Smooth muscle cell of the brain vasculature (primary cell): ENCODE measurements at regions not wholly inside any gene's neighbourhood (a gene's known extent, or its start where the extent isn't known, plus 50 kb on each side); places are given as distances from the start of the nearest gene placed in this dataset.

Source experiments
- DNase-seq: peaks from one replicate; pipeline ENCODE4 v3.0.0-alpha.2; 2012; ENCODE audit warnings: low read depth, low spot score

DNA sequence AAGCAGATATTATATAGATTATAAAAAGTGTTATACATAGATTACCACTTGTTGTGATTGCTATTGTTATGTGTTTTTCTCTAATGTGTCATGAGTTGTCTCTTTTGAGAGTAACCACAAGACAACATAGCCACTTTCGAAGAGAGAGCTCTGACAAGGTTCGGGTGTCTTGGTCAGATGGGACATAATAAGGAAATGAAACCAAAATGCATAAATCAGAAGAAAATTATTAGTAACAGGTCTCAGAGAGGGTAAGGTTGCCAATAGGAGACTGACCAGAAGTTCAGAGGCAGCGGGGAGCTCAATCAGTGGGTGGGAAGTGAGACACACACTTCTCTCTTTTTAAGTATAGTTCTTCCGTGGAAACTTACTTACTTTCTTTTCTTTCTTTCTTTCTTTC, 639.2 kb upstream of the POT1 start:
- DNase-seq, result no peak

DNA sequence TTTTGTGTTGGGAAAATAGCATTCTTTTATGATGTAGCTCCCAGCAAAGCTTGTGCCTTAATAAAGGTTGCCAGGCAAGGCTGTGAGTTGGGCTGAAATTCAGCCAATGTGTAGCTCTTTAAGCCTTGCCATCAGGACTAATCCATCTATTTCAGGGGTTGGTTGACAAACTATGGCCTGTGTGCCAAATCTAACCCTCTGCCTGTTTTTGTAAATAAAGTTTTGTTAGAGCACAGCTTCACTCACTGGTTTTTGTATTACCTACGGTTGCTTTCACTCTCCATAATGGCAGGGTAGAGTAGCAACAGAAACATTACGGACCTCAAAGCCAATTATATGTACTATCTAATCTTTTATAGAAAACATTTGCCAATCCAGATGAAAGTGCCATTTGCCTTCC, 638.1 kb upstream of the POT1 start:
- DNase-seq, result no peak

DNA sequence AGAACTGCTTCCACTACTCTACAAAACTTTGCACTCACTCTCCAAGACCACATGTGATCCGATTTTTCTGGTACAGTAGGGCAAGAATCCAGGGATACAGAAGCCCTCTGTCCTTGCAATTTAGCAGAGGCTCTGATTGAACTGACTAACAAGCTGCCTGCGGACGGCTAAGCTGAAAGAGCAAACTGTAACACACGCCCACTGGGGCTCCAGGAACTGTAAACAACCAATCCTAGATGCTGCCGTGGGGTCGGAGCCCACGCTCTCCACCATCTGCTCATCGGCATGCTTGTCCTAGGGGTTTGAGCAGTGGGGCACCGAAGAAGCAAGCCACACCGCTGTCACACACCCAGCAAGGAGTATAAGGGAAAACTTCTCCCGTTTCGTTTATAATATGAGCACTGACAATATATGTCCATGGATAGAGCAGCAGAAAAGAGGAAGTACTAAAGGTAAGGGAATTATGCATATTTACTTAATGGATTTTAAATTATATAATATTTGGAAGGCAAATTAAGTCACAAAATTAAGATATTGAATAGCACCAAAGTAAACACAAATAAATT, 634.4 kb upstream of the POT1 start:
- DNase-seq, result no peak

DNA sequence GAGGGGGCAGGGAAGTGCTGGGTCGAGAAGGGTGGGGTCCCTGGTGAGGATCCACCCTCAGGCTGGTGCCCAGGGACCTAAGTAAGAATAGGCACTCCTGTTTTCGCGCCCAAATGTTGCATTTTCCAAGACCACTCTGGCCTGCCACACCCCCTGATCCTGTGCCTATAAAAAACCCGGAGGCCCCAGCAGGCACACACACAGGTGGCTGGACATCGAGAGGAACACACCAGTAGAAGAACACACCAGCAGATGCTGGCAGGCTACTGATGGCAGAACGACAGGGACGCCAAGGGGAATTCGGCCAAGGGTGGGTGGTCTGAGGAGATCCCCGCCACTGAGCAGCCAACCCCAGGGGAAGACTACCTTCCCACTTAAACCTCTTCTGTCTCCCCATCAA, 633.9 kb upstream of the POT1 start:
- DNase-seq, result no peak

DNA sequence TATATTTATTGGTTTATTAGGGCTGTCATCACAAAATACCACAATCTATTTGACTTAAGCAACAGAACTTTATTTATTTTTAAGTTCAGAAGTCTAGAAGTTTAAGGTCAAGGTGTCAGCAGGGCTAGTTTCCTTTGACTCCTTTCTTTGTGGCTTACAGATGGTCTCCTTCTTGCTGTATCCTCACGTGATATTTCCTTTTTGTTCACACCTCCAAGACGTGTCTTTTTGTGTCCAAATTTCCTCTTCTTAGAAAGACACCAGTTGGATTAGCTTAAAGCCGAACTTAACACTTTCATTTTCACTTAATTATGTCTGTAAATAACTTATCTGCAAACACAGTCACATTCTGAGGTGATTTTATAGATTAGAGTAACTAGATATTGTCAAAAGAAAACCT, 631.4 kb upstream of the POT1 start:
- DNase-seq, result no peak

DNA sequence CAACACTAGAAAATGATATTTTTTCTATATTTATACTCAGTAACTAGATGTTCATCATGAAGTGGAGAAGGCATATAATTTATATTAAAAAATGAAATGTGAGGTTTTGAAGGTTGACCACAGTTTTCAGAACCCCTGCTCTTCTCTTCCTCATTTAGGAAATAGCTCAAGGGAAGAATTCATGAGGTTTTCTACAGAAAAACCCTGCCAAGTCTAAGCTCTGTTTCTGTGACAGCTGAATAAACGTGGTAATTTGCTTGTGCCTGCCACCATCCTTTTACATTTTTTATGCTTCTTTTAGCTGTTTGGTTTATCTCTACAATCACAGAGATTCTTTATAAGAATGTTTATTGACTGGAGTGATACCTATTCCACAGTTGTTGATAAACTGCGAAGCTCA, 630.3 kb upstream of the POT1 start:
- no peak for DNase-seq

DNA sequence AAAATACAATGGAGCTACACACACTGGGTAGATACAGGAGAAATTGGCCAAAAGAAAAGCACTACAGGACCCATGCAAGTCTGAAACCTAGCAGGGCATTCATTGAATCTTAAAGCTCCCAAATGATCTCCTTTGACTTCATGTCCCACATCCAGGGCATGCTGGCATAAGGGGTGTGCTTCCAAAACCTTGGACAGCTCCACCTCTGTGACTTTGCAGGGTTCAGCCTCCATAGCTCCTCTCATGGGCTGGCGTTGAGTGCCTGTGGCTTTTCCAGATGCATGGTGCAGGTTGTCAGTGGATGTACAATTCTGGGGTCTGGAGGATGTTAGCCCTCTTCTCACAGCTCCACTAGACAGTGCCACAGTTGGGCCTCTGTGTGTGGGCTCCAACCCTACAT, 626.3 kb upstream of the POT1 start:
- no peak for DNase-seq

DNA sequence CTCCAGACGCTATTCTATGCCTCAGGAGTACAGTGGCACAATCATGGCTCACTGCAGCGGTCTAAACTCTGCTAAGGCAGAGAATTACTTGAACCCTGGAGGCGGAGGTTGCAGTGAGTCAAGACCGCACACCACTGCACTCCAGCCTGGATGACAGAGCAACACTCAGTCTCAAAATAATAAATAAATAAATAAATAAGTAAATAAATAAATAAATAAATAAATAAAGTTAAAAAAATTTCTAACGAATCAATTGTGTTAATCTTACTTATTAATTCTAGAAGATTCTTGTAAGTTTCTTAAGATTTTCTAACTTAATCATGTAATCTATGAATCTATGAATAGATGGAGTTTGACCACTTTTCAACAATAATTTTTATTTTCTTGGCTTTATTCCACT, 621.4 kb upstream of the POT1 start:
- DNase-seq, result no peak

DNA sequence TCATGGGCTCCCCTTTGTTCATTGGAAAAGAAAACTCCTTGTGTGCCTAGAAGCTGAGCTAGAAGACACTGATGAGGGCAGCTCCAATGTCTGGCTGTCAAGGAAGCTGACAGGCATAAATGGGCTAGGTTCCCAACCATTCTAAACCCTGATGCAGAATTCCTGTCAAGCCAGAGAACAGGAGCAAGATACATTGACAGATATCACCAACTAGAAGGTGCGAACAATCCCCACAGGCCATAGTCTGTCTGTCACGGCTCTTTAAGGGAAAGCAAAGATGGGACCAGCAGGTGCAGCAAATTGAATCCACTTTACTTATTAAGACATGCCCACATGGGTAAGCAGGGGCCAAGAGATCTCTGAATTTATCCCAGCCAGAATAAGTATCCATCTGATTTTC, 617.9 kb upstream of the POT1 start:
- DNase-seq, result no peak

DNA sequence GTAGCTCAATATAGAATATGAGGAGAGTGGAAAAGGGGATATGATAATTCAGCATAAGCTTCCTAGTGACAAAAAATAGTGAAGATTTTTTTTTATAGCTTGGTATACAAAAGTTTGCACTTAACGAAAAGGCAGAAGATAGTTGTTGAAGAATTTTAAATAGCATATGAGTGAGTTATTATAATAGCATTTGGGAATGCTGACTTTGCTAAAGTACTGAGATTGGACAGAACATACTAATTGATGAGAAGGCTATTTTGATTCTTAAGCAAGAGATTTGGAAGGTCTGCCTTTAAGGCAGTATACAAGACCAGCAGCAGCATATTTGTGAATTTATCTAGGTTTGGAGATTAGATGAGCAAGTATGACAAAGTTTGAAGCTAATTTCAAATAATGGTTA, 600.9 kb upstream of the POT1 start:
- no peak for DNase-seq

DNA sequence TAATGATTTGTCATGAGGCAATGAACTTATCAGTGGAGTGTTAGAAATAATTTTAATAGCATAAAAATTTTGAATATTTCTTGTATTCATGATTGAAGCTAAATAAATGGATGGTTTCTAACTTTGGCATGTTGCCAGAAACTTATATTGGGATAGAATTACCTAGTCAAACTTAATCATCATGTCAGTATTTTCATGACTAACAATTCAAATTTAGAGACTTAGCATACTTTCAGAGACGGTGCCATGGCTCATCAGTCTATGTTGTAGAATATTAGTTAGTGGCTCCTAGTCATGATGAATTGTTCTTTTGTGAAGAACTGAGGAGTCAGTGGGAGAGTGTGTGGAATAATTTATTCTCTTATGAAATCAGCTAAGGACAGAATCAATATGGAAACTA, 599.6 kb upstream of the POT1 start:
- DNase-seq, result no peak

DNA sequence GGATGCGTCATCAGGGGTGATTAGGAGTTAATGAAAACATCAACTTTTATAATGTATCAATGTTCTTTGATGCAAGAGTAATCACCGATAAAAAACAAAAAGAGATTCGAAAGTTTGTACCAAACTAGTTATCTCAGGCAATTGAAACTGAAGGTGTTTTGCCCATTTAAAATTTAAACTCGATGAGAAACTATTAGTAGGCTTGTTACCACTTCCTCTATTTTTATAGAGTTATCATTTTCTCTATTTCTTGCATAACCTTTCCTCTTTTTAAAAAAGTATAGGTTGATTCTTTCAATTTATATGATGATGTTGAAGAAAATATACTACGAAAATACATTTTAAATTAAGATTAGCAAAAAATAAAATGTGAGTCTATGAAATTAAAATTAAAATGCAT, 597.3 kb upstream of the POT1 start:
- DNase-seq, result no peak

DNA sequence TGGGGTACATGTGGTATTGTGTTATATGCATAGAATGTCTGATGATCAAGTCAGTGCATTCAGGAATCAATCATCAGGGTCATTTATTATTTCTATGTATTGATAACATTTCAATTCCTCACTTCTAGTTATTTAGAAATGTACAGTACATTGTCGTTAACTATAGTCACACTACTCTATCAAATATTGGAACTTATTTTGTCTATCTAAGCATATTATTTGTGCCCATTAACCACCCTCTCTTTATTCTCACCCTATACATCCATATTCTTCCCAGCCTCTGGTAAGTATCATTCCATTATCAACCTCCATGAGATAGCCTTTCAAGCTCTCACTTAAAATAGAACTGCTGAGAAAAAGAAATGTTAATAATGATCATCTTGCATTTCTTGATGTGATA, 596.5 kb upstream of the POT1 start:
- no peak for DNase-seq

DNA sequence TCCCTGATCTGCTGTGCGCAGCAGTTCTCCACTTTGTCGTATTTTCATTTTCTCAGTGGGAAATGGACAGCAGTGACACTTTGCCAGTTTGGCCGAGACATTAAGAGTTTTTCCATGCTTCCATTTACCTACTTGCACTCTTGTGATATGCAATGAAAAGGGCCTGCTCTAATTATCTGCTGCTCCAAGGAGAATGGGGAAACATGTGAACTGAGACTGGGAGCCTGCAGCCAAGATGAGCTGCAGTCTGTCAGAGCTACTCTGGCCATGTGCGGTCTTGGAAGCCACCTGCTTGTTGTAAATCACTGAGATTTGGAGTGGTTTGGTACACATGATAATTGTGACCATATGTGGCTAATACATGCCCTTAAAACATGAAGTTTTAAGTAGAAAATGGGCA, 586.6 kb upstream of the POT1 start:
- no peak for DNase-seq

DNA sequence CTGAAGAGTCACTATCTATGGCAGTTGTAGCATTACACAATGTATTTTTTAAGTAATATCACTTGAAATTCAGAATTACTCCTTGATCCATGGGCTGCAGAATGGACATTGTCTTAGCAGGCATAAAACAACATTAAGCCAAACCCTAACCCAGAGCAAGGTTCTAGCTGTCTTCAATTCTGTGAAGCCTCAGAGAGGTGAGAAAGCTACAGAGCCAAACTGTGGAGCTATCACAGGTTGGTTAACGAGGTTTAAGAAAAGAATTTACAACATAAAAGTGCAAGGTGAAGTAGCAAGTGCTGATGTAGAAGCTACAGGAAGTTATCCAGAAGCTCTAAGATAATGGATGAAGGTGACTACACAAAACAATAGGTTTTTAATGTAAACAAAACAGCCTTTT, 582.7 kb upstream of the POT1 start:
- no peak for DNase-seq

DNA sequence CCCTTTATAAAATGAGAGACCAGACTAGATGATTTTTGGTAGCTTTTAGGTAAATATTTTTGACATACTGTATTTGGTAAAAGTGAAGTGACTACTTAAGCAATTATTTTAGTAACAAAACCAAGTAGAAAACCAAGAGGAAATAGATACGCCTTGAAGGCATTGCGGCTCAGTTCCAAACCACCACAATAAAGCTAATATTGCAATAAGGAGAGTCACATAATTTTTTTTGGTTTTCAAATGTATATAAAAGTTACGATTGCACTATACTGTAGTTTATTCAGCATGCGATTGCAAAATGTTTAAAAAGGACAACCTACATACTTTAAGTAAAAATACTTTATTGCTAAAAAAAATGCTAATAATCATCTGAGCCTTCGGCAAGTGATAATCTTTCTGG, 581.7 kb upstream of the POT1 start:
- DNase-seq, result no peak

DNA sequence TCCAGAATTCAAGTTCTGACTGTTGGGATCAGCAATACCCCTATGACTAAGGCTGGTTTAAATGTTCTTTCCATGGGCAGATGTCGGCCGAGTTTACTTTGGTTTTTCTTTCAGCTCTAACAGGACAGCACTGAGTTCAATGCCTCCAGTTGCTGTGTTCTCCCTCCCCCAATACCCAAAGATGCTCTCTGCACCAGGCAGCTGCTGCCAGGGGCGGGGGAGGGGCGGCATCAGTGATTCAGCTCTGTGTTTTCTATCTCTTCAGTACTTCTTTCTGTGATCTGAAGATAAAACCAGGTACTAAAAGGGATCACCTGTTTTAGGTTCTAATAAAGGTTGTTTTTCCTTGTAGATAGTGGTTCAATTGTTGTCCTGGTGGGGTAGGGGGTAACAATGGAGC, 576.7 kb upstream of the POT1 start:
- DNase-seq, result no peak

DNA sequence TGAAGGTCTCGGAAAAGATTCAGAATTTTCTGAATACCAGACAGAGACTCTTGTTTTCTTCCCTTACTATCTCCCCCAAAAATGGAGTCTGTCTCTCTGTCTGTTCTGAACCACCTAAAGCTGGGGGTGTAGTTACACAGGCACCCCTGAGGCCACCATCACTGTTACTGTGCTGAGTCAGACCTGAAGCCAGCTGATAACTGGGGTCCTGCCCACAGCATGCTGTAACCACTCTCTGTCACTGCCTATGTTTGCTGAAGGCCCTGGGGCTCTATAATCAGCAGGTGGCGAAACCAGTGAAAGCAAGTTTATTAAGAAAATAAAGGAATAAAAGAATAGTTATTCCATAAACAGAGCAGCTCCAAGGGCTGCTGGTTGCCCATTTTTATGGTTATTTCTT, 575.2 kb upstream of the POT1 start:
- DNase-seq, result peak; percentile 12

DNA sequence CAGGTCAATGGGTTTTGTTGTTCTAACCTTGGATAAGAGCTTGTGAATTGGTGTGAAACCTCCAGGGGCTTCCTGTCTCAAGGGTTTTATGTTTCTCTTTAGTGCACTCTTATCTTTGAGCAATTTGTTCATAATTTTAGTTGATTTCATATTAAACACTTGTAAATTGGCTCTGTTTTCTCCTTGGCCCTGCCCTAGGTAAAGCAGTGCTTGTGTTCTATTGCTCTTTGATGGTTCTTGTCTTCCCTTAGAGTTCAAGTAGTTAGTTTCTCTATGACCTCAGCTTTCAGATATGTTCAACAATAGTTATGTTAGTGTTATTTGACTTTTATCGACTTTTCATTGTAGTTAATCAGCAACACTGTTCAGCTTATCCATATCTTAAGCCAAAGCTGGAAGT, 566.4 kb upstream of the POT1 start:
- DNase-seq, result no peak

DNA sequence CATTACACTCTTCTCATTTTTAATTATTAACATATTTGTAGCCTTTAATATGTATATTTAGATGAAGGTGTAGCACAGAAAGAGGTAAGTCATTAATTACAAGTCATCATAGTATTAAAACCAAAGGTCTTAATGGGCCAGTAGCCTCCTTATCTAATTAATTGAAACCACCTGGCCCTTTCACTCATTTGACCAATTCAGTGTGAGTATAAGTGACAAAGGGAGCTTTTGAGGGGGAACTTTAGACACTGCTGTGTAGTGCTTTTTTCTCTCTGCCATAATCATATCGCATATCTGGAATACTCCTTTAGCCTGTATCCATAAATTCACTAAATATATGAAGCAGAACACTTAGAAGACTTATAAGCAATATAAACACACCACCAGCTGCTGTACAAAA, 562.9 kb upstream of the POT1 start:
- no peak for DNase-seq

DNA sequence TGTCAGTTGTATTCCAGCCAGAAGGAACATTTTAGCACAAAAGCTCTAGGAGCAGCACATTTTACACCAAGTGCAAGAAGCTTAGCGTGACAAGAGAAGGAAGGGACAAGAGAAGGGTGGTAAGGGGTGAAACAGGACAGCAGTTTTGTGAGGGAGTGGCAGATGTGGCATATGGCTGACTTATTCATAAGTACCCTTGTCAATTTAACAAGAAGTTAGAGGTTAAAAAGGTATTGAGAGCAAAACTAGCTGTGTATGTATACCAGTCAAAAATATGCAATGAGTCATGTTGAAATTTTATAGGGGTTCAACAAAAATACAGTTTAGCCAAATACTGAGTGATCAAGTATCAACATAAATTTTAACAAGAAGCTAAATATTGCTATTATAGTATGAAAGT, 561.5 kb upstream of the POT1 start:
- DNase-seq, result no peak

DNA sequence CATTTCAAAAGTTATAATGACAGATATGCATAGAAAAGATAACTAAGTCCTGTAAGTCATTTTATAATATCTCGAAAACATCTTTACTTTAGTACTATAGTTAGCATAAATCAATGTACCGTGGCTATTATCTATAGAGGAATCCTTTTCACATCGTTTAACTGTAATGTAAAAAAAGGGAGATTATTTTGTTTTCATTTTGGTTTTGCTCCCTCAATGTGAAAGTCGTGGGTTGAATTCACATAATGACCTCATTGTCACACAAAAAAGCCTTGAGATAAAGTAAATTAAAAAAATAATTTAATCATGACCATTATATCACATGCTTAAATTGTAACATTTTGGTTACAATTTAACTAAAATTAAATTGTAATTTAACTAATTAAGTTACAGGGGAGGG, 560.5 kb upstream of the POT1 start:
- no peak for DNase-seq

DNA sequence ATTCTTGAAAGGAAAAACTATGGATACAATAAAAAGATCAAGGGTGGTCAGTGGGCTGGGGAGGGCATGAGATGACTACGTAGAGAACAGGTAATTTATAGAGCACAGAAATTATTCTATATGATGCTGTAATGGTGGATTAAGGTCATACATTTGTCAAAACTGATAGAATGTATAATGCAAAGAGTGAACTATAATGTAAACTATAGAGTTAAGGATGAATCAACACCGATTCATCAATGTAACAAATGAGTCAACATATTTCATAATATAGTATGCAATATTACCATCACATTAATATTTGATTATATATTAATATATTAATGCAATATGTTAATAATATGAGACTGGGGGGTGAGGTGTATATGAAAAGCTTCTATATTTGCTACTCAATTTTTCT, 555.6 kb upstream of the POT1 start:
- no peak for DNase-seq

DNA sequence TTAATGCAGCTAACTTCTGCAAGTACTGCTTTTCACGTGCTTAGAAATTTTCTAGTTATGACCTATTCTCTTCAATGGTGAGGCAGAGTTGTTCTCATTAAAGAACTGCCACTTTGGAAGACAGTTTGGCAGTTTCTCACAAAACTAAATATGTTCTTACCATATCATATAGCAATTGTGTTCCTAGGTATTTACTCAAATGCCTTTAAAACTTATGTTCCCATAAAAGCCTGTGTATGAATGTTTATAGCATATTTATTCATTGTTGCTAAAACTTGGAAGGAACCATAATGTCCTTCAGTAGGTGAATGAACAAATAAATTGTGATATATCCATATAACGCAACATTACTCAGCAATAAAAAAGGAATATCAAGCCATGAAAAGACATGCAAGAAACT, 555.1 kb upstream of the POT1 start:
- no peak for DNase-seq

DNA sequence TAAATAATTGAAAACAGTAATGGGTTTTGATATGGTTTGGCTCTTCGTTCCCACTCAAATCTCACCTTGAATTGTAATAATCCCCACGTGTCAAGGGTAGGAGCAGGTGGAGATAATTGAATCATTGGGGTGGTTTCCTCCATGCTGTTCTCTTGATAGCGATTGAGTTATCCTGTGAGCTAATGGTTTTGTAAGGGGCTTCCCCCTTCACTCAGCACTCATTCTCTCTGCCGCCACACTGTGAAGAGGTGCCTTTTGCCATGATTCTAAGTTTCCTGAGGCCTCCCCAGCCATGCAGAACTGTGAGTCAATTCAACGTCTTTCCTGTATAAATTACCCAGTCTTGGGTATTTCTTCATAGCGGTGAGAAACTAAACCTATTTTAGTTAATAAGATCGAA, 551.7 kb upstream of the POT1 start:
- no peak for DNase-seq
